NCI-H2227 (cell line): ENCODE measurements at regions not wholly inside any gene's neighbourhood (a gene's known extent, or its start where the extent isn't known, plus 50 kb on each side); places are given as distances from the start of the nearest gene placed in this dataset.
A peak's percentile ranks its signal among the peaks of the same experiment; 100 is the strongest.
"Not testable (repeated sequence)": the region's sequence is repeated elsewhere in the genome, so short reads cannot be mapped to it uniquely, and the experiment has no call there.

Source experiments
- DNase-seq: peaks from one replicate; lab custom pipeline; 2025; ENCODE audit not compliant: unreplicated experiment; lab: John Stamatoyannopoulos, UW

- DNase-seq = no peak
Measured at GRCh38 chr5:79924936-79925893, 65.8 kb downstream of the MTX3 start.

- no peak for DNase-seq
Measured at GRCh38 chr5:79923431-79923830, 67.6 kb downstream of the MTX3 start.

GRCh38 chr5:79922626-79923025, 68.4 kb downstream of the MTX3 start:
- DNase-seq = no peak

GRCh38 chr5:79907452-79907851, 83.6 kb downstream of the MTX3 start:
- DNase-seq = not testable (repeated sequence)

GRCh38 chr5:79902571-79902970, 88.5 kb downstream of the MTX3 start:
- DNase-seq = not testable (repeated sequence)

- DNase-seq = no peak
Measured at GRCh38 chr5:79901631-79902030, 89.4 kb downstream of the MTX3 start.

- no peak for DNase-seq
Measured at GRCh38 chr5:79898611-79899010, 92.5 kb downstream of the MTX3 start.

- no peak for DNase-seq
Measured at GRCh38 chr5:79893976-79894375, 97.1 kb downstream of the MTX3 start.

GRCh38 chr5:79893485-79893884, 97.6 kb downstream of the MTX3 start:
- no peak for DNase-seq

GRCh38 chr5:79890930-79891249, 100.2 kb downstream of the MTX3 start:
- DNase-seq = no peak

GRCh38 chr5:79890119-79890929, 100.7 kb downstream of the MTX3 start:
- no peak for DNase-seq

GRCh38 chr5:79888643-79889042, 102.4 kb downstream of the MTX3 start:
- DNase-seq = no peak

- no peak for DNase-seq
Measured at GRCh38 chr5:79886925-79887655, 104.0 kb downstream of the MTX3 start.

- DNase-seq = no peak
Measured at GRCh38 chr5:79886456-79886855, 104.6 kb downstream of the MTX3 start.

GRCh38 chr5:79879880-79880279, 111.2 kb downstream of the MTX3 start:
- DNase-seq = not testable (repeated sequence)

- DNase-seq = peak; percentile 0
Measured at GRCh38 chr5:79878721-79879336, 112.2 kb downstream of the MTX3 start.

- no peak for DNase-seq
Measured at GRCh38 chr5:79878136-79878679, 112.9 kb downstream of the MTX3 start.

- DNase-seq = no peak
Measured at GRCh38 chr5:79876456-79876855, 114.6 kb downstream of the MTX3 start.

- DNase-seq = no peak
Measured at GRCh38 chr5:79875230-79875629, 115.8 kb downstream of the MTX3 start.

GRCh38 chr5:79873187-79873586, 117.9 kb downstream of the MTX3 start:
- no peak for DNase-seq

- DNase-seq = peak; percentile 3
Measured at GRCh38 chr5:79872291-79872690, 118.8 kb downstream of the MTX3 start.
